Hepatocyte (in vitro differentiated cells): ENCODE measurements at regions not wholly inside any gene's neighbourhood (a gene's known extent, or its start where the extent isn't known, plus 50 kb on each side); places are given as distances from the start of the nearest gene placed in this dataset.

Experiments used
- CTCF ChIP-seq: fragments of 200-600 bp; sonication (generic); IDR thresholded peaks from 2 replicates; pipeline ENCODE4 v1.5.1; 2016; ENCODE audit warnings: antibody characterized with exemption, mild to moderate bottlenecking; ENCODE audit not compliant: poor library complexity
- EZH2 ChIP-seq: fragments of 200-600 bp; sonication (generic); IDR thresholded peaks from 2 replicates; pipeline ENCODE4 v1.6.1; 2016; ENCODE audit warnings: antibody characterized with exemption, mild to moderate bottlenecking, borderline replicate concordance

- TF ChIP-seq CTCF (no peak), EZH2 (no peak)
Observed at GRCh38 chrX:13109817-13110216, 65.4 kb upstream of the FAM9C start.
